Karpas-422 (cell line): ENCODE measurements at regions not wholly inside any gene's neighbourhood (a gene's known extent, or its start where the extent isn't known, plus 50 kb on each side); places are given as distances from the start of the nearest gene placed in this dataset.

Experiments used
- DNase-seq: peaks from one replicate; pipeline ENCODE4 v3.0.0-alpha.2; 2015
- H2AFZ ChIP-seq: fragments of 200-600 bp; sonication (generic); 2 replicates; pipeline ENCODE4 v1.6.1; 2014; ENCODE audit warnings: antibody characterized with exemption, low read length, mixed read lengths
- H3K27ac ChIP-seq: fragments of 200-600 bp; sonication (generic); 2 replicates; pipeline ENCODE4 v1.5.1; 2014; ENCODE audit warnings: mild to moderate bottlenecking, low read length, moderate library complexity
- H3K27me3 ChIP-seq: fragments of 200-600 bp; sonication (generic); 2 replicates; pipeline ENCODE4 v1.6.1; 2014; ENCODE audit warnings: low read length, mixed read lengths
- H3K36me3 ChIP-seq: fragments of 200-600 bp; sonication (generic); 2 replicates; pipeline ENCODE4 v1.6.1; 2014; ENCODE audit warnings: low read length, mixed read lengths; ENCODE audit not compliant: insufficient read depth
- H3K4me1 ChIP-seq: fragments of 200-600 bp; sonication (generic); 2 replicates; pipeline ENCODE4 v1.6.1; 2014; ENCODE audit warnings: mild to moderate bottlenecking, low read length, mixed read lengths
- H3K4me2 ChIP-seq: fragments of 200-600 bp; sonication (generic); 2 replicates; pipeline ENCODE4 v1.6.1; 2014; ENCODE audit warnings: low read length, low read depth, mild to moderate bottlenecking; ENCODE audit not compliant: poor library complexity, severe bottlenecking
- H3K4me3 ChIP-seq: fragments of 200-600 bp; sonication (generic); 2 replicates; pipeline ENCODE4 v1.5.1; 2014; ENCODE audit warnings: mild to moderate bottlenecking, antibody characterized with exemption, low read length, mixed read lengths
- H3K79me2 ChIP-seq: fragments of 200-600 bp; sonication (generic); 2 replicates; pipeline ENCODE4 v1.6.1; 2014; ENCODE audit warnings: mild to moderate bottlenecking, low read length, mixed read lengths
- H3K9ac ChIP-seq: fragments of 200-600 bp; sonication (generic); 2 replicates; pipeline ENCODE4 v1.6.0; 2014; ENCODE audit warnings: low read length
- H3K9me2 ChIP-seq: fragments of 200-600 bp; sonication (generic), shearing (Covaris generic); replicated peaks from 2 replicates; pipeline ENCODE4 v1.6.0; 2014; ENCODE audit warnings: mild to moderate bottlenecking, low read length, moderate library complexity; ENCODE audit not compliant: insufficient read depth
- H3K9me3 ChIP-seq: fragments of 300-700, 200-600 bp; sonication (generic); 2 replicates; pipeline ENCODE4 v1.6.1; 2014; ENCODE audit warnings: low read length, mixed read lengths
- H4K20me1 ChIP-seq: fragments of 200-600 bp; sonication (generic); 2 replicates; pipeline ENCODE4 v1.6.1; 2014; ENCODE audit warnings: mild to moderate bottlenecking, antibody characterized with exemption, low read length, low read depth; ENCODE audit not compliant: insufficient read depth

GRCh38 chr2:83071352-83071751 is 1387.7 kb downstream of the SUCLG1 start:
- Histone ChIP-seq H3K79me2 (no peaks in the 10 kb centered on the region), H3K9me2 (no peaks in the 10 kb centered on the region)

DNA sequence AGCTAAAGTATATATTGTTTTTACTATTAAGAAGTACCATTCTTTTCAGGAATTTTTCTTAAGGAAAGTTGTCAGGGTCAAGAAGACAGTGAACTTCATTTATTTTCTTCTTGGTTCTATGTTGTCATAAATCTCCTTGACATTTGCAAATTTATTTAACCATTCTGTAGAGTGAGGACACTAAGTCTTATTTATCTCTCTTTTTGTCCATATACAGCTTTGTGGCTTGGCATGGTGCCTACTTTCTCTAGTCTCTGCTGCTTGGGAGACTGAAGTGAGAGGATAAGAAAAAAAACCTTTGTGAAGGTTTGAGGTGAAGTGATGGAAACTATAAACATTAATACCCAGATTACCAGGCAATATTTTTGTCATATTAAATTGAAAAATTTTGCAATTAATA is 1389.4 kb downstream of the SUCLG1 start:
- no peak overlapping the region for H3K4me3 ChIP-seq
- no peak overlapping the region for H3K27ac ChIP-seq
- no peaks in the 10 kb centered on the region for H3K9me2 ChIP-seq
- no peaks in the 10 kb centered on the region for H3K27me3 ChIP-seq
- H3K9me3 ChIP-seq: peaks cover 44% of the 10 kb centered on the region
- no peak overlapping the region for H3K9ac ChIP-seq
- H4K20me1 ChIP-seq: no peaks in the 10 kb centered on the region
- H3K4me2 ChIP-seq: no peak overlapping the region
- H3K79me2 ChIP-seq: no peaks in the 10 kb centered on the region
- no peaks in the 10 kb centered on the region for H3K4me1 ChIP-seq
- no peaks in the 10 kb centered on the region for H3K36me3 ChIP-seq
- H2AFZ ChIP-seq: no peak overlapping the region
- DNase-seq: no peak

More at GRCh38 chr2:83071352-83071751, 1387.7 kb downstream of the SUCLG1 start:
- H2AFZ ChIP-seq: no peak overlapping the region
- H3K36me3 ChIP-seq: no peaks in the 10 kb centered on the region
- no peak overlapping the region for H3K4me3 ChIP-seq
- H3K27me3 ChIP-seq: no peaks in the 10 kb centered on the region
- H3K9ac ChIP-seq: no peak overlapping the region
- H3K4me2 ChIP-seq: no peak overlapping the region
- no peaks in the 10 kb centered on the region for H3K4me1 ChIP-seq
- H3K27ac ChIP-seq: no peak overlapping the region
- no peaks in the 10 kb centered on the region for H4K20me1 ChIP-seq
- no peak for DNase-seq
- peaks cover 45% of the 10 kb centered on the region for H3K9me3 ChIP-seq

GRCh38 chr2:83068714-83069113 is 1390.4 kb downstream of the SUCLG1 start:
- Histone ChIP-seq H3K4me1 (no peaks in the 10 kb centered on the region), H3K9me3 (peaks cover 44% of the 10 kb centered on the region), H4K20me1 (no peaks in the 10 kb centered on the region), H3K27me3 (no peaks in the 10 kb centered on the region), H3K36me3 (no peaks in the 10 kb centered on the region), H3K4me2 (no peak overlapping the region), H3K27ac (no peak overlapping the region), H2AFZ (no peak overlapping the region), H3K9ac (no peak overlapping the region), H3K9me2 (no peaks in the 10 kb centered on the region), H3K79me2 (no peaks in the 10 kb centered on the region), H3K4me3 (no peak overlapping the region)
- DNase-seq: no peak

DNA sequence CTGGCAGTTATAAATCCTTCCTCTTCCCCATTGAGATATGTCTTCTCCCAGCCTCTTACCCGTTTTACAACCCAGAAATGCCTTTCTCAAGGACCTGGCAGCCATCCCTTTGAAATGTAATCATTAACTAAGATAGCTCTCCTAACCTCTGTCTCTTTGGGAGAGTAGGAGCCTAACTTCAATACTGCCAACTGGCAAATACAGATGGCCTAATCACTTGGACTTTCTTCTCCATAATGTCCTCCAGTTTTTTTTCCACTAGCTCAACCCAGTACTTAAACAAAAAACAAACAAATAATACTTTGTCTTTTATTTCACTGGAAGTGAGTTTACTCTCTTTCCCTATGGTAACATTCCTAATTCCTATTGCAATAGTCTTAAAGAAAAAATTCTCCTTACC is 1391.1 kb downstream of the SUCLG1 start:
- no peaks in the 10 kb centered on the region for H3K9me2 ChIP-seq
- no peak overlapping the region for H3K27ac ChIP-seq
- no peak overlapping the region for H3K9ac ChIP-seq
- H3K79me2 ChIP-seq: no peaks in the 10 kb centered on the region
- no peaks in the 10 kb centered on the region for H4K20me1 ChIP-seq
- no peaks in the 10 kb centered on the region for H3K4me1 ChIP-seq
- no peak for DNase-seq
- H3K4me2 ChIP-seq: no peak overlapping the region
- H3K9me3 ChIP-seq: peaks cover 44% of the 10 kb centered on the region
- H3K36me3 ChIP-seq: no peaks in the 10 kb centered on the region
- H3K27me3 ChIP-seq: no peaks in the 10 kb centered on the region
- no peak overlapping the region for H2AFZ ChIP-seq
- no peak overlapping the region for H3K4me3 ChIP-seq

DNA sequence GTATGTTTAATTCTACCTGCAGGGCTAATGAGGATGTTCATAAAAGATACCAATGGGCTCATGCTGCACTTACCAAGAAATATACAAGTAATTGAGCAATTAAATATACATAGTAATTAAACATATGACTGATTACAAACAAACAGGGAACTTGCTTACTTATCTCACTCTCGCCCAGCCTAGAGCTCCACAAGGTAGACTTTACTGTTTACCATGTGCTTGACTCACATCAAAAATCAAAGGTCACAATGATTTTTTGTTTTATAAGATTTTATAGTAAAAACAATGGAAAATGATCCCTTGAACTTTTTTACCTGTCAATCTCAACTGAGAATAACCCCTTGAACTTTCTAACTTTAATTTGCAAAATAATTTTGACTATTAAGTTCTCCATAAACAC is 1395.1 kb downstream of the SUCLG1 start:
- H3K79me2 ChIP-seq: no peaks in the 10 kb centered on the region
- no peaks in the 10 kb centered on the region for H3K9me2 ChIP-seq
- H3K4me2 ChIP-seq: no peak overlapping the region
- no peak overlapping the region for H3K27ac ChIP-seq
- no peak overlapping the region for H3K4me3 ChIP-seq
- H3K9ac ChIP-seq: no peak overlapping the region
- H3K4me1 ChIP-seq: no peaks in the 10 kb centered on the region
- no peaks in the 10 kb centered on the region for H4K20me1 ChIP-seq
- H3K36me3 ChIP-seq: no peaks in the 10 kb centered on the region
- H2AFZ ChIP-seq: no peak overlapping the region
- H3K27me3 ChIP-seq: no peaks in the 10 kb centered on the region
- DNase-seq: no peak
- H3K9me3 ChIP-seq: peaks cover 42% of the 10 kb centered on the region

- Histone ChIP-seq H3K9me3 (peaks cover 42% of the 10 kb centered on the region), H3K9ac (no peak overlapping the region), H3K36me3 (no peaks in the 10 kb centered on the region), H3K79me2 (no peaks in the 10 kb centered on the region), H3K4me2 (no peak overlapping the region), H2AFZ (no peak overlapping the region), H3K4me1 (no peaks in the 10 kb centered on the region), H3K27ac (no peak overlapping the region), H3K4me3 (no peak overlapping the region), H4K20me1 (no peaks in the 10 kb centered on the region), H3K27me3 (no peaks in the 10 kb centered on the region), H3K9me2 (no peaks in the 10 kb centered on the region)
- no peak for DNase-seq
These were observed 1395.6 kb downstream of the SUCLG1 start for GRCh38 chr2:83063511-83063910.

GRCh38 chr2:83058683-83059082 is 1400.4 kb downstream of the SUCLG1 start:
- H3K27me3 ChIP-seq: no peaks in the 10 kb centered on the region
- no peaks in the 10 kb centered on the region for H3K36me3 ChIP-seq
- no peaks in the 10 kb centered on the region for H4K20me1 ChIP-seq
- no peaks in the 10 kb centered on the region for H3K4me1 ChIP-seq
- peaks cover 34% of the 10 kb centered on the region for H3K9me3 ChIP-seq
- H2AFZ ChIP-seq: no peak overlapping the region
- H3K79me2 ChIP-seq: no peaks in the 10 kb centered on the region
- no peak overlapping the region for H3K27ac ChIP-seq
- H3K9me2 ChIP-seq: no peaks in the 10 kb centered on the region
- H3K9ac ChIP-seq: no peak overlapping the region
- DNase-seq: no peak
- no peak overlapping the region for H3K4me2 ChIP-seq
- no peak overlapping the region for H3K4me3 ChIP-seq

- no peaks in the 10 kb centered on the region for H4K20me1 ChIP-seq
- no peak overlapping the region for H3K9ac ChIP-seq
- peaks cover 41% of the 10 kb centered on the region for H3K9me3 ChIP-seq
- H3K9me2 ChIP-seq: no peaks in the 10 kb centered on the region
- no peak overlapping the region for H3K27ac ChIP-seq
- H3K79me2 ChIP-seq: no peaks in the 10 kb centered on the region
- no peaks in the 10 kb centered on the region for H3K27me3 ChIP-seq
- no peak overlapping the region for H3K4me2 ChIP-seq
- no peak overlapping the region for H3K4me3 ChIP-seq
- DNase-seq: no peak
- H2AFZ ChIP-seq: no peak overlapping the region
- H3K4me1 ChIP-seq: no peaks in the 10 kb centered on the region
- no peaks in the 10 kb centered on the region for H3K36me3 ChIP-seq
These were observed 1403.6 kb downstream of the SUCLG1 start for GRCh38 chr2:83055376-83056010.
